ENCODE measurements at regions not wholly inside any gene's neighbourhood (a gene's known extent, or its start where the extent isn't known, plus 50 kb on each side); places are given as distances from the start of the nearest gene placed in this dataset.

- TF ChIP-seq SMC3 (IDR thresholded peaks at IDR 0.05; ENCODE audit: low read depth, low read length) (no peak), CTCF (conservative IDR thresholded peaks at IDR 0.05; ENCODE audit: low read depth, low read length) (no peak), RFX5 (IDR thresholded peaks at IDR 0.05; ENCODE audit: low read depth, low read length) (no peak), POLR2A (IDR thresholded peaks at IDR 0.05; ENCODE audit: low read depth, low read length) (no peak)
Observed at GRCh38 chr11:80746300-80746699, 1305.5 kb upstream of the TENM4 start.
